GM12874 (cell line): ENCODE measurements at regions not wholly inside any gene's neighbourhood (a gene's known extent, or its start where the extent isn't known, plus 50 kb on each side); places are given as distances from the start of the nearest gene placed in this dataset.

Experiments used
- CTCF ChIP-seq: IDR thresholded peaks from 2 replicates; pipeline ENCODE4 v1.5.1; 2011; ENCODE audit warnings: low read depth, mild to moderate bottlenecking, control low read depth, low read length, moderate library complexity; ENCODE audit not compliant: insufficient read depth

DNA sequence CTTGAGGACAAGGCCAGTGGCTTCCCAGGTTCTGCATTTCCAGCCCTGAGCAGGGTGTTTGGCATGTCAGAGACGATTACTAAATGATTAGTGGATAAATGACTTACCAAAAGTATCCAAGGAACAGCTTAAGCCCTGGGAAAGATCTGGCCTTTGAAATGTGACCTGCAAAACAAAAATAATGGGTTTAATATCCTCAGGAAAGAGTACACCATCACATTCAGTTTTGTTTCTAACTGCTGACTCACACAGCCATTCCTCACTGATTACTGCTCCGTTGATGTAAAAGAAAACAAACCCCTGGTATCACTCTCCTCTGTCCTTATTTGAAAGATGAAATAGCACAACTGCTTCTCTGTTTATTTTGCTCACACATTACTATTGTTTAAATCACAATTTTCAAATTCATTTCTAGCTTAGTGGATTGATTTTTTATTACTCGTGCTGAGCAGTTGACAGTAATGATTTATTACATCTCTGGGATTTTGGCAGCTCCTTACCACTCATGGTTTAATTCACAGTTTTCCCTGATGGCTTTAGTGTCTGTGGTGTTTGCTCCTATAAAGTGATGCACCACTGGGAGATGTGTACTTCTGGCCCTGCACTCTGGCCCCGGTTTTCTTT, 117.0 kb downstream of the CBLL2 start:
- TF ChIP-seq CTCF, result no peak

- no peak for TF ChIP-seq CTCF
These were observed 119.6 kb downstream of the CBLL2 start for GRCh38 chrX:22392133-22392948.

DNA sequence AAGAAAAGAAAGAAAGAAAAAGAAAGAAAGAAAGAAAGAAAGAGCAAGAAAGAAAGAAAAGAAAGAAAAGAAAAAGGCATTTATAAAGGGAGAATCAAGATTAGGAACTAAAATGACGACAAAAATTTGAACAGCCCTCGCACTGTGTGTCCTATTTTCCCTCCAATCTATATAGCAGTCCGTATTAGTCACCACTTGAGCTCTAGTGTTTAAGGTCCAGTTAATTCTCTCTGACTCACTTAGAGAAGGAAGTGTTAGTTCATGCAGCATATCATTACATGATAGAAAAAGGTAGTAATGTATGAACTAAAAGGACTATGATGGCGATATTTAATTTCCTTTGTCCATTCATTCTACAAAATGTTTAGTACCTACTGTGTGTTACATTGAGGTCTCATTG, 122.7 kb downstream of the CBLL2 start:
- no peak for TF ChIP-seq CTCF

GRCh38 chrX:22396408-22396807, 123.7 kb downstream of the CBLL2 start:
- TF ChIP-seq CTCF, result no peak

GRCh38 chrX:22397566-22397965, 124.9 kb downstream of the CBLL2 start:
- no peak for TF ChIP-seq CTCF

DNA sequence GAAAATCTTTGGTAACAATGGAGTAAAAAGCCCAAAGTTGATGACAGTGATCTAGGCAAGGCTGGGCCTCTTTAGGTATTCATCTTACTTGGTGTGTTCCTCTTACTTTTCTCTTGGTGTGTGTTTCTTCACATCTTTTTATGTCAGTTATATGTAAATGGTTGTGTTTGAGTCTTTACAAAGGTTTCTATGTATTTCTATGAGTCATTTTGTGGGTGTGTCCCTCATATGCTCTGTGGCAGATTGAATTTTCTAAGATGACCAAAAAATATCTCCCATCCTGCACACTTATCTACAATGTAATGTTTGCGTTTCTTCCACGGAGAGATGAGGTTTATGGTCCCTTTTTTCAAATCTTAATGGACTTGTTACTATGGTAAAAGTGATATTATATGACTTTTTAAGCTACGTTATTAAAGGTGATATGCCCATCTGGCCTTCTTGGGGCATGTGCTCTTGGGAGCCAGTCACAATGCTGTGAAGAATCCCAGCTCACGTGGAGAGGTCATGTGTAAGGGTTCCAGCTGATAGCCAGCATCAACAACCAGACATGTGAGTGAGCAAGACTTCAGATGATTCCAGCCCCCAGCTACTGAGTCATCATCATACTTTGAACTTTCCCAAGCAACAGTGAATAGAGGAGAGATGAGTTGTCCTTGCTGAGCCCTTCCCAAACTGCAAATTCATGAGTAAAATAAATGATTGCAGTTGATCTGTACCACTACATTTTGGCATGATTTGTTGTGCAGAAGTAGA, 126.9 kb downstream of the CBLL2 start:
- TF ChIP-seq CTCF, result no peak

- TF ChIP-seq CTCF, result no peak
These were observed 131.6 kb downstream of the CBLL2 start for GRCh38 chrX:22404297-22404696.
